Ascending aorta (tissue), 2 donors: ENCODE measurements at regions not wholly inside any gene's neighbourhood (a gene's known extent, or its start where the extent isn't known, plus 50 kb on each side); places are given as distances from the start of the nearest gene placed in this dataset.

ENCODE experiments used
- DNase-seq, 2 donors: peaks; one replicate each; pipeline ENCODE4 v3.0.0-alpha.2; 2019; ENCODE audit warnings: low spot score in 2 of 2
- H3K27ac ChIP-seq, 2 donors: fragments of 200-600 bp; sonication (generic); one replicate each; pipeline ENCODE4 v1.5.1; 2016 to 2017; ENCODE audit warnings: mild to moderate bottlenecking in 1 of 2
- H3K27me3 ChIP-seq: fragments of 200-600 bp; sonication (generic); one replicate; pipeline ENCODE4 v1.5.1; 2017
- H3K36me3 ChIP-seq, 2 donors: fragments of 200-600 bp; sonication (generic); one replicate each; pipeline ENCODE4 v1.5.1; 2016
- H3K4me1 ChIP-seq, 2 donors: fragments of 200-600 bp; sonication (generic); one replicate each; pipeline ENCODE4 v1.5.1; 2016 to 2017; ENCODE audit warnings: mild to moderate bottlenecking in 1 of 2
- H3K4me3 ChIP-seq, 2 donors: fragments of 200-600 bp; sonication (generic); one replicate each; pipeline ENCODE4 v1.5.1; 2016 to 2017; ENCODE audit warnings: mild to moderate bottlenecking in 1 of 2
- H3K9me3 ChIP-seq, 2 donors: fragments of 200-600 bp; sonication (generic); one replicate each; pipeline ENCODE4 v1.5.1; 2016
- CTCF ChIP-seq, 3 experiments: fragments of 200-600 bp in 2 of 3; fragments of 450-650 bp in 1 of 3; sonication (generic) in 2 of 3; IDR thresholded peaks; one replicate each; pipeline ENCODE4 v1.5.1; 2016 to 2019; ENCODE audit warnings: antibody characterized with exemption in 3 of 3, mild to moderate bottlenecking in 1 of 3, moderate library complexity in 1 of 3
- intact Hi-C: fragments of 100-400 bp; cut with DNase I; formaldehyde crosslinking; loops from one replicate; pipeline ENCODE4 v1.15.1; 2023

GRCh38 chr21:24131056-24131455, 1476.2 kb downstream of the MRPL39 start:
- intact Hi-C loops, result no loop called here
- Histone ChIP-seq H3K4me1 (no peaks in the 10 kb centered on the region), H3K27ac (no peak overlapping the region), H3K9me3 (no peaks in the 10 kb centered on the region), H3K27me3 (no peaks in the 10 kb centered on the region), H3K4me3 (no peak overlapping the region), H3K36me3 (no peaks in the 10 kb centered on the region)
- no peak for TF ChIP-seq CTCF (IDR thresholded peaks at IDR 0.05)
- DNase-seq, result no peak

GRCh38 chr21:24127651-24128050, 1479.6 kb downstream of the MRPL39 start:
- Histone ChIP-seq H3K27me3 (no peaks in the 10 kb centered on the region), H3K36me3 (no peaks in the 10 kb centered on the region), H3K4me3 (no peak overlapping the region), H3K4me1 (no peaks in the 10 kb centered on the region), H3K27ac (no peak overlapping the region), H3K9me3 (no peaks in the 10 kb centered on the region)
- intact Hi-C loops, result no loop called here
- DNase-seq, result no peak
- no peak for TF ChIP-seq CTCF (IDR thresholded peaks at IDR 0.05)

GRCh38 chr21:24123785-24124184, 1483.5 kb downstream of the MRPL39 start:
- intact Hi-C loops, result no loop called here
- H3K9me3 ChIP-seq, result no peaks in the 10 kb centered on the region
- H3K27me3 ChIP-seq, result no peaks in the 10 kb centered on the region
- no peak for DNase-seq
- no peak overlapping the region for H3K27ac ChIP-seq
- no peak overlapping the region for H3K4me3 ChIP-seq
- no peaks in the 10 kb centered on the region for H3K36me3 ChIP-seq
- H3K4me1 ChIP-seq, result no peaks in the 10 kb centered on the region
- TF ChIP-seq CTCF (IDR thresholded peaks at IDR 0.05), result no peak

- intact Hi-C loops, result no loop called here
Measured at GRCh38 chr21:24118738-24119459, 1488.4 kb downstream of the MRPL39 start.

GRCh38 chr21:24115141-24115540, 1492.1 kb downstream of the MRPL39 start:
- Histone ChIP-seq H3K9me3 (no peaks in the 10 kb centered on the region), H3K27me3 (no peaks in the 10 kb centered on the region), H3K27ac (no peak overlapping the region), H3K4me1 (no peaks in the 10 kb centered on the region), H3K4me3 (no peak overlapping the region), H3K36me3 (no peaks in the 10 kb centered on the region)
- DNase-seq, result no peak
- no peak for TF ChIP-seq CTCF (IDR thresholded peaks at IDR 0.05)
- intact Hi-C loops, result no loop called here

More at GRCh38 chr21:24118738-24119459, 1488.4 kb downstream of the MRPL39 start:
- Histone ChIP-seq H3K9me3 (no peaks in the 10 kb centered on the region), H3K27ac (no peak overlapping the region), H3K27me3 (no peaks in the 10 kb centered on the region), H3K36me3 (no peaks in the 10 kb centered on the region), H3K4me3 (no peak overlapping the region), H3K4me1 (no peaks in the 10 kb centered on the region)
- no peak for DNase-seq
- no peak for TF ChIP-seq CTCF (IDR thresholded peaks at IDR 0.05)

- intact Hi-C loops, result no loop called here
- Histone ChIP-seq H3K4me3 (no peak overlapping the region), H3K27me3 (no peaks in the 10 kb centered on the region), H3K27ac (no peak overlapping the region), H3K4me1 (no peaks in the 10 kb centered on the region), H3K9me3 (no peaks in the 10 kb centered on the region), H3K36me3 (no peaks in the 10 kb centered on the region)
- DNase-seq, result no peak
- TF ChIP-seq CTCF (IDR thresholded peaks at IDR 0.05), result no peak
Measured at GRCh38 chr21:24112020-24112419, 1495.3 kb downstream of the MRPL39 start.
